Testis (tissue), 2 donors: ENCODE measurements at regions not wholly inside any gene's neighbourhood (a gene's known extent, or its start where the extent isn't known, plus 50 kb on each side); places are given as distances from the start of the nearest gene placed in this dataset.

ENCODE experiments used
- DNase-seq: peaks from one replicate; pipeline ENCODE4 v3.0.0-alpha.2; 2019
- H3K27ac ChIP-seq, 2 donors: fragments of 200-600 bp; sonication (generic); one replicate each; pipeline ENCODE4 v1.5.1; 2019
- H3K27me3 ChIP-seq: fragments of 200-600 bp; sonication (generic); one replicate; pipeline ENCODE4 v1.5.1; 2019
- H3K36me3 ChIP-seq: fragments of 200-600 bp; sonication (generic); one replicate; pipeline ENCODE4 v1.5.1; 2017; ENCODE audit warnings: low read depth; ENCODE audit errors: missing control alignments
- H3K4me1 ChIP-seq: fragments of 200-600 bp; sonication (generic); one replicate; pipeline ENCODE4 v1.5.1; 2019
- H3K4me3 ChIP-seq, 2 donors: fragments of 200-600 bp; sonication (generic); one replicate each; pipeline ENCODE4 v1.5.1; 2017 to 2019
- H3K9me3 ChIP-seq: fragments of 200-600 bp; sonication (generic); one replicate; pipeline ENCODE4 v1.5.1; 2017
- POLR2A ChIP-seq: fragments of 450-650 bp; IDR thresholded peaks from one replicate; pipeline ENCODE4 v1.6.1; 2017; ENCODE audit warnings: antibody characterized with exemption, mild to moderate bottlenecking, moderate library complexity
- WGBS, 2 donors: methylation state at CpG; one replicate each; pipeline ENCODE4 v1.1.5; 2018; 5-methylcytosine and 5-hydroxymethylcytosine counted together
- intact Hi-C: fragments of 100-400 bp; cut with DNase I; formaldehyde crosslinking; loops from one replicate; pipeline ENCODE4 v1.15.1; 2023; ENCODE audit warnings: low total_unique reads
- TF ChIP-seq, protein P1 (sequence below), 3 experiments: fragments of 450-650 bp in 2 of 3; fragments of 200-600 bp in 1 of 3; sonication (generic) in 1 of 3; IDR thresholded peaks; one replicate each; pipeline ENCODE4 v1.5.1; 2016 to 2019; ENCODE audit warnings: antibody characterized with exemption in 3 of 3, mild to moderate bottlenecking in 2 of 3, moderate library complexity in 1 of 3

DNA sequence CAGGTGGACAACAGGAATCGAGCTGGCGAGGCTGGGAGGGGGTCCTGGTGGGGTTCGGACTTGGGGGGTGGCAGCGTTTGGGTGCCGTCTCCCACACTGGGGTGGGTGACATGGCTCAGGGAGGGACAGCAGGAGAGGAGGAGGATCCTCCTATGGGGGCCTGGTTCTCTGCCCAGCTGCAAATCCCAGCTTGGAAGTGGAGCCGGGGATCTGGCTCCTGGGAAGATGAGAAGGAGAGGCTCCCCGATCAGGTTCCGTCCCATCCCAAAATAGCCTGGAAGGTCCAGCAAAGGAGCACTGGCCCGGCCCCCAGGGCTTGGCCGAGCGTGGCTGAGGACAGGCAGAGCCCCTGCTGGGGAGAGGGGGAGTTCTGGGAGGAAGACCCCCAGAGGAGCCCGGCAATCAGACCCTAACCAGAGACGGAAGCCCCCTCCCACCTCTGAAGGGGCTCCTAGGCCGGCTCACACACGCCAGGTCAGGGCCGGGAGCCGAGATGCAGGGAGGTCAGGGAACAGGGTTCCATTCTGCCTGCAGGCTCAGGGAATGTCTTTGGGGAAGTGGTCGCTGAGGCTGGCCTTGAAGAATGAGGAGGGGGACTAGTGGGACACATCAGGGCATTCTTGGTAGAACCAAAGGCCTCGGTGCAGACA, 143.7 kb downstream of the ENGASE start:
- 67 to 68% methylated on average over 16 to 19 of the region's 19 CpGs for WGBS, 2 donors
- no peak for DNase-seq
- Histone ChIP-seq H3K9me3 (no peaks in the 10 kb centered on the region), H3K4me3 (no peak overlapping the region), H3K27ac (no peak overlapping the region), H3K36me3 (no peaks in the 10 kb centered on the region), H3K4me1 (no peaks in the 10 kb centered on the region), H3K27me3 (no peaks in the 10 kb centered on the region)
- TF ChIP-seq, protein P1, sequence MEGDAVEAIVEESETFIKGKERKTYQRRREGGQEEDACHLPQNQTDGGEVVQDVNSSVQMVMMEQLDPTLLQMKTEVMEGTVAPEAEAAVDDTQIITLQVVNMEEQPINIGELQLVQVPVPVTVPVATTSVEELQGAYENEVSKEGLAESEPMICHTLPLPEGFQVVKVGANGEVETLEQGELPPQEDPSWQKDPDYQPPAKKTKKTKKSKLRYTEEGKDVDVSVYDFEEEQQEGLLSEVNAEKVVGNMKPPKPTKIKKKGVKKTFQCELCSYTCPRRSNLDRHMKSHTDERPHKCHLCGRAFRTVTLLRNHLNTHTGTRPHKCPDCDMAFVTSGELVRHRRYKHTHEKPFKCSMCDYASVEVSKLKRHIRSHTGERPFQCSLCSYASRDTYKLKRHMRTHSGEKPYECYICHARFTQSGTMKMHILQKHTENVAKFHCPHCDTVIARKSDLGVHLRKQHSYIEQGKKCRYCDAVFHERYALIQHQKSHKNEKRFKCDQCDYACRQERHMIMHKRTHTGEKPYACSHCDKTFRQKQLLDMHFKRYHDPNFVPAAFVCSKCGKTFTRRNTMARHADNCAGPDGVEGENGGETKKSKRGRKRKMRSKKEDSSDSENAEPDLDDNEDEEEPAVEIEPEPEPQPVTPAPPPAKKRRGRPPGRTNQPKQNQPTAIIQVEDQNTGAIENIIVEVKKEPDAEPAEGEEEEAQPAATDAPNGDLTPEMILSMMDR (IDR thresholded peaks at IDR 0.05): no peak
- TF ChIP-seq POLR2A: no peak
- intact Hi-C loops: no loop called here

DNA sequence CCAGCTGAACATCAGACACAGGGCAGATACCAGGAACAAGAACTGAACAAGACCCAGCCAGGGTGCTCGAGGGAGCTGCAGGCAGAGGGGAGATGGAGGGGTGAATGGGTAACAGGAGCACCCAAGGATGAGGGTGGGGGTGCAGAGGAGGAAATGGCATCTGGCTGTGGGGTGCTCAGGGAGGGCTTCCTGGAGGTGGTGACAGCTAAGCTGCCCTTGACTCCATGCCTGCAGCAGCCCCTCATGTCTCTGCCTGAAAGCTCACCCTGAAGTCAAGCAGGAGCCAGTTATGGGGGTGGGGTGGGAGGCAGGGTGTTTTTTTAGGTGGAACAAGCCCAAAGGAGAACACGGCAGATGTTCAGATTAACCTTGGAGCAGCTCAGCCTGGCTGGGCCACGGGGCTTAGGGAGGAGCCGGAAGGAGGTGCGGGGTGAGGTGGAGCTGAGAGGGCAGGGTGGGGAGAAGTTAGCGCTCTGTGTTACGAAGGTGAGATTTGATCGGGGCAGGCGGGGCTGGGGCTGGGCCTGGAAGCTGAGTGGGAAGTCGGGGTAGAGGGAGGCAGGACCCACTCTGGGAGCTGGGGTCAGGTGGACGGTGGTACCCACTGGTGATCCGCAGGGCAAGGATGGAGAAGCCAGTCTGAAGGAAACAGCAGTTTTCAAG, 143.0 kb downstream of the ENGASE start:
- H3K4me1 ChIP-seq: no peaks in the 10 kb centered on the region
- no peaks in the 10 kb centered on the region for H3K36me3 ChIP-seq
- no peaks in the 10 kb centered on the region for H3K27me3 ChIP-seq
- H3K27ac ChIP-seq: no peak overlapping the region
- no peaks in the 10 kb centered on the region for H3K9me3 ChIP-seq
- no peak overlapping the region for H3K4me3 ChIP-seq
- TF ChIP-seq, protein P1 (IDR thresholded peaks at IDR 0.05): no peak
- no peak for TF ChIP-seq POLR2A
- intact Hi-C loops: no loop called here
- no peak for DNase-seq
- 66 to 69% methylated on average over 12 of the region's 12 CpGs for WGBS, 2 donors

DNA sequence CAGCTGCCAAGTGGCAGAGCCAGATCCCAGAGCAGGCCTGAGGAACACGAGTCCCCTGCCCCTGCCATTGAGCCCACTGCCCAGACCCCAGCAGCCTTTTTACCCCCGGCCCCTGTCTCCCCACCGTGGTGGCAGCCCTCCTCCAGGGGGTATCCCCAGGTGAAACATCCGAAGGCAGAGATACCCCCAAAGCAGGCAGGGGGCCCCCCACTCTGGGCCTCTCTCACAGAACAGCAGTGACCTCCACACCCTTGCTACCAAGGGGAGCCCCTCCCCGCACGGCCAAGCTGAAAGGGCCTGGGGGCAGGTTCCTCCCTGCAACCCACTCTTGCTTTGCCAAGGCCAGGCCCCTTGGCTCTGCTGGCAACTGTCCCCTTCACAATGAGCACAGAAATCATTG, 142.2 kb downstream of the ENGASE start:
- no peaks in the 10 kb centered on the region for H3K36me3 ChIP-seq
- TF ChIP-seq POLR2A: no peak
- TF ChIP-seq, protein P1 (IDR thresholded peaks at IDR 0.05): no peak
- no peaks in the 10 kb centered on the region for H3K9me3 ChIP-seq
- WGBS, 2 donors: 78 to 81% methylated on average over 6 of the region's 6 CpGs
- intact Hi-C loops: no loop called here
- H3K4me1 ChIP-seq: no peaks in the 10 kb centered on the region
- no peak overlapping the region for H3K4me3 ChIP-seq
- no peak for DNase-seq
- H3K27me3 ChIP-seq: no peaks in the 10 kb centered on the region
- H3K27ac ChIP-seq: no peak overlapping the region

DNA sequence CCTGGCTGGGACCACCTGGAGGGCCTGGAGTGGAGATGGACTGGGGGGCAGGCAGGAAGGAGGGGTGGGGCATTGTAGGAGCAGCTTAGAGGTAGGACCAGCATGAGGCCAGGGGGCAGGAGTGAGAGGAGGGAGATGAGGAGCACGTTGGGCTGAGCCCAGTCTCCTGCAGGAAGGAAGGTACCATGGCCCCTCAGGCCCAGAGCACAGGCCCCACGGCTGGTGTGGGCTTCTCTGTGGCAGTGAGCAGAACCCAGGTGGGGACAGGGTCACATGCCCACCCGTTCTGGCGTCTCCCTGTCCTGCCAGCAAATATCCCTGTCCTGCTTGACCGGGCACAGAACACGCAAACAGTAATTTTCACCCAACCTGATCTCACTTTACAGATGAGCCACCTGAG, 141.8 kb downstream of the ENGASE start:
- no peaks in the 10 kb centered on the region for H3K27me3 ChIP-seq
- no peaks in the 10 kb centered on the region for H3K36me3 ChIP-seq
- H3K9me3 ChIP-seq: no peaks in the 10 kb centered on the region
- H3K4me1 ChIP-seq: no peaks in the 10 kb centered on the region
- no peak overlapping the region for H3K4me3 ChIP-seq
- no peak for TF ChIP-seq POLR2A
- TF ChIP-seq, protein P1 (IDR thresholded peaks at IDR 0.05): no peak
- intact Hi-C loops: no loop called here
- DNase-seq: no peak
- no peak overlapping the region for H3K27ac ChIP-seq
- WGBS, 2 donors: 78 to 88% methylated on average over 6 of the region's 6 CpGs

DNA sequence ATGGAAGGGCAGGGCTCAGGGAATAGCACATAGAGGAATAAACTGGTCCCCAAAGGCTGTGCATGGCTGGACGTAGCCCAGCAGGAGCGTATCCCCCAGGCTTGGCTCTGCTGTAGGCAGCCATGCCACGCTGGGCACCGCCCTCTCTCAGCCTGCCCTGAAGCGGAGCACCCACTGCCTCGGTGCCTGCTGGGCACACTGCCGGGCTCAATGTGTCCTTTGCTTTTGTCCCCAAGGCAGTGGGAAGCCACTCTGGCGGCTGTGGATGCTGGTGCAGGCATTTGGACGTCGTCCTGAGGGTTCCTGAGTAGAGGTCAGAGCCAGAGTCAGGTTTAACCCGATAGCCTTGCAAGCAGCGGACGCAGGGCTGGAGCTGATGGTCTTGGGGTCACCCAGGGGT, 141.0 kb downstream of the ENGASE start:
- Histone ChIP-seq H3K4me1 (no peaks in the 10 kb centered on the region), H3K27ac (no peak overlapping the region), H3K9me3 (no peaks in the 10 kb centered on the region), H3K36me3 (no peaks in the 10 kb centered on the region), H3K27me3 (no peaks in the 10 kb centered on the region), H3K4me3 (no peak overlapping the region)
- no peak for DNase-seq
- intact Hi-C loops: no loop called here
- WGBS, 2 donors: 60 to 86% methylated on average over 1 to 12 of the region's 13 CpGs
- TF ChIP-seq, protein P1 (IDR thresholded peaks at IDR 0.05): no peak
- TF ChIP-seq POLR2A: no peak
